H1 (cell line): ENCODE measurements at regions not wholly inside any gene's neighbourhood (a gene's known extent, or its start where the extent isn't known, plus 50 kb on each side); places are given as distances from the start of the nearest gene placed in this dataset.

ENCODE experiments used
- CTCF ChIA-PET: fragments of 300-600 bp; sonication (Branson Sonifier 250); formaldehyde crosslinking; loops from one replicate; lab custom pipeline; 2021; ENCODE audit not compliant: partially characterized antibody; lab: Charles Lee
- POLR2A ChIA-PET: fragments of 300-600 bp; sonication (Branson Sonifier 250); formaldehyde crosslinking; loops from one replicate; lab custom pipeline; 2021; ENCODE audit warnings: inconsistent platforms; ENCODE audit not compliant: partially characterized antibody; lab: Charles Lee
- DNase-seq, 2 experiments: peaks; one replicate each; pipeline versions ENCODE4 v3.0.0 to v3.0.0-alpha.2; 2010 to 2022; ENCODE audit warnings: low spot score in 2 of 2, low read depth in 1 of 2, mixed read lengths in 1 of 2
- FAIRE-seq: peaks from 2 replicates; lab custom pipeline; 2011; peaks lifted over from hg19 to GRCh38; lab: Jason Lieb, UNC
- H2AFZ ChIP-seq: 2 replicates; pipeline ENCODE4 v1.8.1; 2012; ENCODE audit warnings: low read length, inconsistent platforms
- H2AK5ac ChIP-seq: 2 replicates; pipeline ENCODE4 v1.6.1; 2013; ENCODE audit warnings: low read depth, low read length
- H2BK120ac ChIP-seq: replicated peaks from 2 replicates; pipeline ENCODE3; 2013; ENCODE audit warnings: low read depth, low read length, inconsistent platforms
- H2BK12ac ChIP-seq: 2 replicates; pipeline ENCODE4 v1.6.1; 2013; ENCODE audit warnings: low read depth, low read length
- H2BK15ac ChIP-seq: 2 replicates; pipeline ENCODE4 v1.6.1; 2013; ENCODE audit warnings: low read length
- H2BK20ac ChIP-seq: 2 replicates; pipeline ENCODE4 v1.6.1; 2013; ENCODE audit warnings: low read length
- H2BK5ac ChIP-seq: 2 replicates; pipeline ENCODE4 v1.6.1; 2013; ENCODE audit warnings: low read depth, low read length
- H3K14ac ChIP-seq: 2 replicates; pipeline ENCODE4 v1.6.1; 2013; ENCODE audit warnings: inconsistent platforms; ENCODE audit not compliant: insufficient read length
- H3K18ac ChIP-seq: 2 replicates; pipeline ENCODE4 v1.6.1; 2013; ENCODE audit warnings: low read length; ENCODE audit errors: extremely low read depth
- H3K23ac ChIP-seq: 2 replicates; pipeline ENCODE4 v1.6.1; 2013; ENCODE audit warnings: inconsistent platforms; ENCODE audit not compliant: insufficient read length
- H3K23me2 ChIP-seq: 2 replicates; pipeline ENCODE4 v1.6.1; 2013; ENCODE audit warnings: low read depth, low read length
- H3K27ac ChIP-seq: 2 replicates; pipeline ENCODE4 v1.6.1; 2011; ENCODE audit warnings: low read depth, low read length, inconsistent platforms
- H3K27me3 ChIP-seq, 4 experiments: replicated peaks in 1 of 4; 1 replicate in 1 of 4; 2 replicates in 3 of 4; pipeline versions ENCODE4 v1.6.1 to v1.8.1; 2011 to 2013; ENCODE audit warnings: low read length in 3 of 4, mild to moderate bottlenecking in 3 of 4, inconsistent platforms in 2 of 4, mixed read lengths in 2 of 4, moderate library complexity in 1 of 4; ENCODE audit not compliant: control insufficient read depth in 3 of 4, insufficient read depth in 3 of 4; ENCODE audit errors: extremely low read depth in 1 of 4
- H3K36me3 ChIP-seq, 4 experiments: 2 replicates each; pipeline versions ENCODE4 v1.6.1 to v1.8.1; 2011 to 2013; ENCODE audit warnings: mild to moderate bottlenecking in 4 of 4, low read length in 3 of 4, moderate library complexity in 2 of 4, control low read depth in 1 of 4, inconsistent platforms in 1 of 4; ENCODE audit not compliant: insufficient read depth in 4 of 4, control insufficient read depth in 2 of 4
- H3K4ac ChIP-seq: replicated peaks from 2 replicates; pipeline ENCODE3; 2013; ENCODE audit warnings: low read length, low read depth, mixed read lengths, inconsistent platforms; ENCODE audit not compliant: insufficient read length
- H3K4me1 ChIP-seq, 4 experiments: replicated peaks in 1 of 4; 1 replicate in 1 of 4; 2 replicates in 3 of 4; pipeline versions ENCODE4 v1.6.1 to v1.8.1; 2011 to 2013; ENCODE audit warnings: low read length in 3 of 4, inconsistent platforms in 2 of 4, mixed read lengths in 1 of 4; ENCODE audit not compliant: insufficient read depth in 4 of 4, control insufficient read depth in 3 of 4
- H3K4me2 ChIP-seq, 2 experiments: 2 replicates each; pipeline versions ENCODE4 v1.6.1 to v1.8.1; 2011 to 2013; ENCODE audit warnings: low read depth in 2 of 2, low read length in 2 of 2, control low read depth in 1 of 2, inconsistent platforms in 1 of 2, mild to moderate bottlenecking in 1 of 2; ENCODE audit not compliant: insufficient read depth in 1 of 2
- H3K4me3 ChIP-seq, 4 experiments: fragments of 200-600, 300-600 bp in 1 of 4; sonication (generic), shearing (Covaris generic), sonication (Bioruptor Twin) in 1 of 4; 2 replicates each; pipeline versions ENCODE4 v1.5.1 to v1.8.1; 2011 to 2016; ENCODE audit warnings: low read length in 4 of 4, low read depth in 3 of 4, control low read depth in 2 of 4, inconsistent platforms in 2 of 4, mild to moderate bottlenecking in 2 of 4, mixed read lengths in 1 of 4, moderate library complexity in 1 of 4; ENCODE audit not compliant: insufficient read depth in 2 of 4; ENCODE audit errors: extremely low read depth in 1 of 4
- H3K56ac ChIP-seq: replicated peaks from 2 replicates; pipeline ENCODE3; 2013; ENCODE audit warnings: low read depth, mild to moderate bottlenecking, mixed read lengths, low read length, inconsistent platforms; ENCODE audit not compliant: insufficient read length
- H3K79me1 ChIP-seq: 2 replicates; pipeline ENCODE4 v1.6.1; 2013; ENCODE audit warnings: low read depth, low read length, control low read depth
- H3K79me2 ChIP-seq, 2 experiments: 2 replicates each; pipeline versions ENCODE4 v1.6.1 to v1.8.1; 2012 to 2013; ENCODE audit warnings: low read length in 2 of 2, mild to moderate bottlenecking in 2 of 2, inconsistent platforms in 1 of 2; ENCODE audit not compliant: insufficient read depth in 2 of 2, control insufficient read depth in 1 of 2
- H3K9ac ChIP-seq, 4 experiments: replicated peaks in 1 of 4; 1 replicate in 1 of 4; 2 replicates in 3 of 4; pipeline versions ENCODE4 v1.6.1 to v1.8.1; 2011 to 2013; ENCODE audit warnings: low read depth in 3 of 4, low read length in 3 of 4, control low read depth in 2 of 4, mild to moderate bottlenecking in 2 of 4, moderate library complexity in 2 of 4, inconsistent platforms in 1 of 4; ENCODE audit errors: extremely low read depth in 1 of 4
- H3K9me3 ChIP-seq, 2 experiments: 2 replicates each; pipeline versions ENCODE4 v1.6.1 to v1.8.1; 2012 to 2013; ENCODE audit warnings: mild to moderate bottlenecking in 2 of 2, moderate library complexity in 2 of 2, control low read depth in 1 of 2, inconsistent platforms in 1 of 2, low read depth in 1 of 2, low read length in 1 of 2, mixed read lengths in 1 of 2; ENCODE audit not compliant: insufficient read depth in 2 of 2
- H4K20me1 ChIP-seq, 2 experiments: replicated peaks in 1 of 2; 2 replicates each; pipeline versions ENCODE3 to v1.8.1; 2011 to 2013; ENCODE audit warnings: inconsistent platforms in 2 of 2, low read length in 2 of 2, mild to moderate bottlenecking in 1 of 2; ENCODE audit not compliant: insufficient read depth in 2 of 2, control insufficient read depth in 1 of 2
- H4K5ac ChIP-seq: 2 replicates; pipeline ENCODE4 v1.6.1; 2013; ENCODE audit warnings: low read length, low read depth, mixed read lengths, inconsistent platforms; ENCODE audit not compliant: insufficient read length
- H4K8ac ChIP-seq: 2 replicates; pipeline ENCODE4 v1.8.0; 2013; ENCODE audit warnings: mild to moderate bottlenecking, moderate library complexity, low read length, inconsistent platforms; ENCODE audit not compliant: insufficient read depth; ENCODE audit errors: extremely low read depth
- H4K91ac ChIP-seq: replicated peaks from 2 replicates; pipeline ENCODE3; 2013; ENCODE audit warnings: low read length, mixed read lengths, inconsistent platforms; ENCODE audit not compliant: insufficient read length
- RAD21 ChIP-seq, 2 experiments: IDR thresholded peaks in 1 of 2; conservative IDR thresholded peaks in 1 of 2; 2 replicates each; pipeline ENCODE4 v1.6.1; 2011; ENCODE audit warnings: low read depth in 2 of 2, low read length in 2 of 2, improper control_type of control experiment in 1 of 2, inconsistent platforms in 1 of 2, mild to moderate bottlenecking in 1 of 2, moderate library complexity in 1 of 2
- SIN3A ChIP-seq, 2 experiments: IDR thresholded peaks in 1 of 2; conservative IDR thresholded peaks in 1 of 2; 2 replicates each; pipeline ENCODE4 v1.6.1; 2011 to 2012; ENCODE audit warnings: low read length in 2 of 2, improper control_type of control experiment in 1 of 2, low read depth in 1 of 2, mild to moderate bottlenecking in 1 of 2
- WGBS, 2 experiments: shearing (Covaris generic) in 1 of 2; methylation state at CpG; one replicate each; pipeline versions ENCODE4 v1.1.6 to v1.1.7; 2013 to 2015; ENCODE audit warnings: low lambda C conversion rate in 2 of 2, mixed read lengths in 2 of 2, inconsistent platforms in 1 of 2, low coverage in 1 of 2, missing lambda C conversion rate in 1 of 2; ENCODE audit not compliant: insufficient replicate concordance in 2 of 2, insufficient coverage in 1 of 2, insufficient read length in 1 of 2; ENCODE audit errors: extremely low coverage in 1 of 2, missing lambda C conversion rate in 1 of 2; 5-methylcytosine and 5-hydroxymethylcytosine counted together

DNA sequence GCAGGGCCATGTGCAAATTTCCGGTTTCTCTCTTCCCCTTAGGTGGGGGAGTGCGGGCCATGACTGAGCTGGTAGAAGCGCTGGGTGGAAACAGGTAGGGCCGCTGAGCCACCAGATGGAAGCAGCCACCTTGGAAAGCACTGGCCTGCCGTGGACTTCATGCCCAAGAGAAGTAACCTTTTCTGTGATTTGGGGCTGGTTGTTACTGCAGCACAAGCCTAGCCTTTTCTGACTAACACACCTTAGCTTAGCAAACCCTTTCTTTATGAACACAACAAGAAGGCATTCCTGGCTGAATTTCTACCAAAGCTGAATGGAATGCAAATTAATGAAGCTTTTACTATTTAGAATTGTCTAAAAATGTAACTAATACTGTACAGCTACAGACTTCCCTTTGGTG lies 149.6 kb upstream of the UBE2E1 start:
- TF ChIP-seq RAD21 (IDR thresholded peaks at IDR 0.05 in 1 of 2, conservative IDR thresholded peaks at IDR 0.05 in 1 of 2; ENCODE audit: low read depth in 2 of 2, low read length in 2 of 2) (peak; percentile 14 to 27; a peak in 2 of 4 replicates), SIN3A (conservative IDR thresholded peaks at IDR 0.05 in 1 of 2, IDR thresholded peaks at IDR 0.05 in 1 of 2; ENCODE audit: low read depth in 1 of 2, low read length in 2 of 2) (no peak)
- TF ChIP-seq, all 59 proteins: peak for 1
- CTCF ChIA-PET, result interaction anchor here (0.6 to 1.1 kb wide), 3 partner anchors 12 to 1106 kb away, joined by 3 to 5 read pairs (median 4); no protein-coding TSS in a partner anchor

More for the DNA sequence above, 149.6 kb upstream of the UBE2E1 start:
- no peak overlapping the region for H2AK5ac ChIP-seq
- H3K56ac ChIP-seq, result no peak overlapping the region
- H2BK15ac ChIP-seq, result no peak overlapping the region
- no peak overlapping the region for H2BK12ac ChIP-seq
- H3K36me3 ChIP-seq, result no peaks in the 10 kb centered on the region
- no peaks in the 10 kb centered on the region; the same call in 1 of the 2 replicates for H3K23me2 ChIP-seq
- H2BK5ac ChIP-seq, result no peak overlapping the region
- no peaks in the 10 kb centered on the region for H3K27me3 ChIP-seq
- H3K4ac ChIP-seq, result no peak overlapping the region
- H3K79me2 ChIP-seq, result no peaks in the 10 kb centered on the region
- H3K23ac ChIP-seq, result no peak overlapping the region
- no peak overlapping the region for H2BK20ac ChIP-seq
- no peak overlapping the region for H4K91ac ChIP-seq
- 90% methylated on average over 5 of the region's 5 CpGs; no CpG with 5 or more reads in 1 of the 2 experiments for WGBS, 2 experiments
- no peak overlapping the region for H2BK120ac ChIP-seq
- peaks cover 0 to 3% (median 0%) of the 10 kb centered on the region in 4 experiments; a peak in 1 of 7 replicates for H3K4me1 ChIP-seq
- H3K14ac ChIP-seq, result no peak overlapping the region
- H3K18ac ChIP-seq, result no peak overlapping the region
- no peak overlapping the region for H3K9ac ChIP-seq
- H4K8ac ChIP-seq, result no peak overlapping the region
- H2AFZ ChIP-seq, result no peak overlapping the region
- no peak overlapping the region for H3K27ac ChIP-seq
- H4K20me1 ChIP-seq, result no peaks in the 10 kb centered on the region
- no peak overlapping the region for H3K4me2 ChIP-seq
- H3K9me3 ChIP-seq, result peaks cover 4 to 8% of the 10 kb centered on the region in 2 experiments; a peak in 2 of 4 replicates
- FAIRE-seq (no peak), DNase-seq (no peak)
- no peak overlapping the region for H3K4me3 ChIP-seq
- POLR2A ChIA-PET, result interaction anchor here (1.2 kb wide), 1 partner anchor 53 kb away, joined by 3 read pairs; no protein-coding TSS in a partner anchor
- H4K5ac ChIP-seq, result no peak overlapping the region
- no peaks in the 10 kb centered on the region; the same call in 1 of the 2 replicates for H3K79me1 ChIP-seq
